ENCODE measurements at regions not wholly inside any gene's neighbourhood (a gene's known extent, or its start where the extent isn't known, plus 50 kb on each side); places are given as distances from the start of the nearest gene placed in this dataset.
"Not testable (repeated sequence)": the region's sequence is repeated elsewhere in the genome, so short reads cannot be mapped to it uniquely, and the experiment has no call there.

DNA sequence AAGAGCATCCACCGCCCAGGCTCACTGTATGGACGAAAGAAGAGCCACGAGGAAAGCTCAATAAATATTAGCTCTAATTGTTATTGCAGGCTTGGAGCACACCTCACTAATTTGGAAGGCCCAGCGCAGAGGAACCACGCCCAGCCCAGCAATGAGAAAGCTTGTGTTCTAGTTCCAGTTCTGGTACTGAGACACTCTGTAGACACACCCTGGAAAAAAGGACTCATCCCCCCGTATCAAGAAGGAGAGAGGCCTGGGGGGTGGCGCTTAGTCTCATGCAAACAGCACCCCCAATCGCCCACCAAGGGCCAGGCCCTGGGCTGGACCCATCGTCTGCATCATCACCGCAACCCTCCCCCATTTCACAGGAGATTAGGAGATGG, 156.9 kb downstream of the BMP7 start:
- POLR2A ChIA-PET: no interaction called here
- CTCF ChIA-PET: no interaction called here
- no peak for DNase-seq (ENCODE audit: extremely low spot score)
- TF ChIP-seq FOXA1 (IDR thresholded peaks at IDR 0.05) (no peak), L3MBTL2 (conservative IDR thresholded peaks at IDR 0.05) (no peak), SP1 (IDR thresholded peaks at IDR 0.05) (no peak), SUZ12 (IDR thresholded peaks at IDR 0.05) (no peak), PKNOX1 (IDR thresholded peaks at IDR 0.05) (no peak), FOXK2 (IDR thresholded peaks at IDR 0.05) (no peak), TARDBP (IDR thresholded peaks at IDR 0.05) (no peak), FOXM1 (IDR thresholded peaks at IDR 0.05; ENCODE audit: borderline replicate concordance) (no peak), HDGF (IDR thresholded peaks at IDR 0.05; ENCODE audit: borderline replicate concordance) (no peak), ELF4 (IDR thresholded peaks at IDR 0.05) (no peak), ZNF384 (IDR thresholded peaks at IDR 0.05) (no peak), NFRKB (IDR thresholded peaks at IDR 0.05) (no peak), ARNT (IDR thresholded peaks at IDR 0.05) (no peak), CTBP1 (IDR thresholded peaks at IDR 0.05; ENCODE audit: borderline replicate concordance) (no peak), BHLHE40 (IDR thresholded peaks at IDR 0.05; ENCODE audit: borderline replicate concordance) (no peak), LEF1 (IDR thresholded peaks at IDR 0.05; ENCODE audit: borderline replicate concordance) (no peak)

DNA sequence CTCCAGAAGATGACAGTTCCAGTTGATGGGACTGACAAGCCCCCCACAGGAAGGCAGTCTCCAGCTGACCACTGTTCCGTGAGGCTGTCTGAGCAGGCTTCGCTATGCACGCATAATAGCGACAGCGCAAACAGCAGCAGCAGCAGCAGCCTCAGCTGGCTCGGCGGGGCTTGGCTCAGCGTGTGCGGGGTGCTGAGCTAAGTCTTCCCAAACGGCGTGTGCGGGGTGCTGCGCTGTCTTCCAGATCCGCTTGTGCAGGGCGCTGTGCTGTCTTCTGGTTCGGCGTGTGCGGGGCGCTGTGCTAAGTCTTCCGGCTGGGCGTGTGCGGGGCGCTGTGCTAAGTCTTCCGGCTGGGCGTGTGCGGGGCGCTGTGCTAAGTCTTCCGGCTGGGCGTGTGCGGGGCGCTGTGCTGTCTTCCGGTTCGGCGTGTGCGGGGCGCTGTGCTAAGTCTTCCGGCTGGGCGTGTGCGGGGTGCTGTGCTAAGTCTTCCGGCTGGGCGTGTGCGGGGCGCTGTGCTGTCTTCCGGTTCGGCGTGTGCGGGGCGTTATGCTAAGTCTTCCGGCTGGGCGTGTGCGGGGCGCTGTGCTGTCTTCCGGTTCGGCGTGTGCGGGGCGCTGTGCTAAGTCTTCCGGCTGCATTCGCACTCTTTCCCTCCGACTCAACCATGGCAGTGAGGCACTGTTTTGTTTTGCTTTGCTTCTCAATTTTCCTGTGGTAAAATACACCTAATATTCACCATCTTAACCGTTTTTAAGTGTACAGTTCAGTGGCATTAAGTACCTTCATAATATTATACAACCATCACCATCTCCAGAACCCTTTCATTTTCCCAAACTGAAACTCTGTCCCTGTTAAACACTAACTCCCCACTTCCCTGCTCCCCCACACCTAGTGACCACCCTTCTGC, 156.1 kb downstream of the BMP7 start:
- POLR2A ChIA-PET; DNase-seq (ENCODE audit: extremely low spot score); CTCF ChIA-PET: not testable (repeated sequence)

DNA sequence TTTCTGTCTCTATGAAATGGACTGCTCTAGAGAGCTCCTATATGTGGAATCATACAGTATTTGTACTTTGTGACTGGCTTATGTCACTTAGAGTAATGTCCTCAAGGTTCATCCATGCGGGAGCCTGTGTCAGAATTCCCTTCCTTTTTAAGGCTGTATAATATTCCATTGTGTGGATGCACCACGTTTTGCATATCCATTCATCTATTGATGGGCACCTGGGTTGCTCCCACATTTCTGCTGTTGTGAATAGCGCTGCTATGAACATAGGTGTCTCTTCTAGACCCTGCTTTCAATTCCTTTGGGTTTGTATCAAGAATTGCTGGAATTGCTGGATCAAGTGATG, 155.4 kb downstream of the BMP7 start:
- POLR2A ChIA-PET: no interaction called here
- DNase-seq (ENCODE audit: extremely low spot score): no peak
- CTCF ChIA-PET: no interaction called here
- TF ChIP-seq BHLHE40 (IDR thresholded peaks at IDR 0.05; ENCODE audit: borderline replicate concordance) (no peak), L3MBTL2 (conservative IDR thresholded peaks at IDR 0.05) (no peak), FOXK2 (IDR thresholded peaks at IDR 0.05) (no peak), FOXA1 (IDR thresholded peaks at IDR 0.05) (no peak), NFRKB (IDR thresholded peaks at IDR 0.05) (no peak), ARNT (IDR thresholded peaks at IDR 0.05) (no peak), ZNF384 (IDR thresholded peaks at IDR 0.05) (no peak), PKNOX1 (IDR thresholded peaks at IDR 0.05) (no peak), SUZ12 (IDR thresholded peaks at IDR 0.05) (no peak), SP1 (IDR thresholded peaks at IDR 0.05) (no peak), LEF1 (IDR thresholded peaks at IDR 0.05; ENCODE audit: borderline replicate concordance) (no peak), ELF4 (IDR thresholded peaks at IDR 0.05) (no peak), HDGF (IDR thresholded peaks at IDR 0.05; ENCODE audit: borderline replicate concordance) (no peak)

DNA sequence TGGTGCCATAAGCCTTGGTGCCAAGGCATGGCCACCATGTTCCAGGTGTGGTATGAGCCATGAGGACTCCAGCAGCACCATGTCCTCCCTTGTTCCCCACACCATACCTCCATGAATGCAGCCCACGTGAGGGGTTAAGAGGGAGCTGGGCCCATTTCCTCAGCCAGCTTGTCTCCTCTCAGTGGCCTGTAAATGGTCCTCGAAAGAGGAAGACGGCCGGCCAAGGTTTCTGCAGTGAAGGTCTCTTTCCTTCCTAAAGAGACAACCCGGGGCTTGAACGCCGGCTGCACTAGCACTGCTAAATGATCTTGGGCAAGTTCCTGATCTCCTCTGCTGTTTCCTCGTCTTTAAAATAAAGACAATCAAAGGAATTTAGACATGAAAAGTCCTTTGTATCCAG, 154.0 kb downstream of the BMP7 start:
- ChIA-PET CTCF (no interaction called here), POLR2A (no interaction called here)
- TF ChIP-seq TARDBP (IDR thresholded peaks at IDR 0.05) (no peak), HDGF (IDR thresholded peaks at IDR 0.05; ENCODE audit: borderline replicate concordance) (no peak), FOXA1 (IDR thresholded peaks at IDR 0.05) (no peak), L3MBTL2 (conservative IDR thresholded peaks at IDR 0.05) (no peak), FOXK2 (IDR thresholded peaks at IDR 0.05) (no peak), LEF1 (IDR thresholded peaks at IDR 0.05; ENCODE audit: borderline replicate concordance) (no peak)
- no peak for DNase-seq (ENCODE audit: extremely low spot score)

- ChIA-PET CTCF (no interaction called here), POLR2A (no interaction called here)
- no peak for DNase-seq (ENCODE audit: extremely low spot score)
- no peak for TF ChIP-seq CTBP1 (IDR thresholded peaks at IDR 0.05; ENCODE audit: borderline replicate concordance)
- TF ChIP-seq SUZ12 (IDR thresholded peaks at IDR 0.05): no peak
- TF ChIP-seq FOXM1 (IDR thresholded peaks at IDR 0.05; ENCODE audit: borderline replicate concordance): no peak
- TF ChIP-seq SP1 (IDR thresholded peaks at IDR 0.05): no peak
Measured at GRCh38 chr20:57114290-57115005, 152.0 kb downstream of the BMP7 start.

DNA sequence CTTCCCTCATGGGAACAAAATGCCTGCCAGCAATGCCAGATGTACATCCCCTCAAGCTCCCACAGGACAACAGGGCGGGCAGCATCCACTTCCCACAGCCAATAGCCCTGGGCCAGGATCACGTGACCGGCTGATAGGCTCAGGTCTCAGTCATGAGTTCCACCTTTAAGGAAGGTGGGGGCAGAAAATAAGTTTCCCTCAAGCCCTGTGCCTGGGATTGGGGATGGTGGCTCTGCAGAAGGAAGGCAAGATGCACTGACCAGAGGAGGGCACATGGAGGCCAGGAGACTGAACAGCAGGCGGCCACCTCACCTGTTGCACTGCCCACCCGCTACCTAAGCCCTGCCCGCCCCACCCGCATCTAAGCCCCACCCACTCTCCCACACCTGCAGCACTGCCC, 149.1 kb downstream of the BMP7 start:
- CTCF ChIA-PET: no interaction called here
- no peak for TF ChIP-seq ZNF384 (IDR thresholded peaks at IDR 0.05)
- TF ChIP-seq HDGF (IDR thresholded peaks at IDR 0.05; ENCODE audit: borderline replicate concordance): no peak
- no peak for TF ChIP-seq NFRKB (IDR thresholded peaks at IDR 0.05)
- TF ChIP-seq SP1 (IDR thresholded peaks at IDR 0.05): no peak

DNA sequence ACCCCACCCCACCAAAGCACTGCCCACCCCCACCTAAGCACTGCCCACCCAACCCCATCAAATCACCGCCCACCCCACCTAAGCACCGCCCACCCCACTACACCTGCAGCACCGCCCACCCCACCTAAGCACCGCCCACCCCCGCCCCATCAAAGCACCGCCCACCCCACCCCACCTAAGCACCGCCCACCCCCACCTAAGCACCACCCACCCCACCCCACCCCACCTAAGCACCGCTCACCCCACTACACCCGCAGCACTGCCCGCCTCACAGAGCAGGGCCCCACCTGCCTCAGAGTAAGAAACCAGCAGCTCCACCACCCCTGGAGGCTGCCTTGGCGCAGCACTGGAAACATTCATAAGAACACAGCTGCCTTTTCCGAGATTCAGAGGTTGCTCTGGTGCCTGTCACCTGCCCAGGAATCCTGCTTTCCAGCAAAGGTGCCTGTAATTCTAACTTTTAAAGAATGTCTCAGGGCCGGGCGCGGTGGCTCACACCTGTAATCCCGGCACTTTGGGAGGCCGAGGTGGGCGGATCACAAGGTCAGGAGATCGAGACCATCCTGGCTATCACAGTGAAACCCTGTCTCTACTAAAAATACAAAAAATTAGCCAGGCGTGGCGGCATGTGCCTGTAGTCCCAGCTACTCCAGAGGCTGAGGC, 148.2 kb downstream of the BMP7 start:
- POLR2A ChIA-PET: no interaction called here
- TF ChIP-seq FOXK2 (IDR thresholded peaks at IDR 0.05) (no peak), SUZ12 (IDR thresholded peaks at IDR 0.05) (no peak), PKNOX1 (IDR thresholded peaks at IDR 0.05) (no peak), HDGF (IDR thresholded peaks at IDR 0.05; ENCODE audit: borderline replicate concordance) (no peak)
- CTCF ChIA-PET: no interaction called here
- DNase-seq (ENCODE audit: extremely low spot score): no peak

More for the DNA sequence above, 149.1 kb downstream of the BMP7 start:
- POLR2A ChIA-PET: no interaction called here
- no peak for DNase-seq (ENCODE audit: extremely low spot score)

Data from HEK293T (cell line).